ENCODE measurements at regions not wholly inside any gene's neighbourhood (a gene's known extent, or its start where the extent isn't known, plus 50 kb on each side); places are given as distances from the start of the nearest gene placed in this dataset.
"Not testable (repeated sequence)": the region's sequence is repeated elsewhere in the genome, so short reads cannot be mapped to it uniquely, and the experiment has no call there.

- DNase-seq (ENCODE audit: low read depth), result peak; percentile 21
These were observed 146.7 kb downstream of the HLX start for GRCh38 chr1:221025956-221026355.

DNA sequence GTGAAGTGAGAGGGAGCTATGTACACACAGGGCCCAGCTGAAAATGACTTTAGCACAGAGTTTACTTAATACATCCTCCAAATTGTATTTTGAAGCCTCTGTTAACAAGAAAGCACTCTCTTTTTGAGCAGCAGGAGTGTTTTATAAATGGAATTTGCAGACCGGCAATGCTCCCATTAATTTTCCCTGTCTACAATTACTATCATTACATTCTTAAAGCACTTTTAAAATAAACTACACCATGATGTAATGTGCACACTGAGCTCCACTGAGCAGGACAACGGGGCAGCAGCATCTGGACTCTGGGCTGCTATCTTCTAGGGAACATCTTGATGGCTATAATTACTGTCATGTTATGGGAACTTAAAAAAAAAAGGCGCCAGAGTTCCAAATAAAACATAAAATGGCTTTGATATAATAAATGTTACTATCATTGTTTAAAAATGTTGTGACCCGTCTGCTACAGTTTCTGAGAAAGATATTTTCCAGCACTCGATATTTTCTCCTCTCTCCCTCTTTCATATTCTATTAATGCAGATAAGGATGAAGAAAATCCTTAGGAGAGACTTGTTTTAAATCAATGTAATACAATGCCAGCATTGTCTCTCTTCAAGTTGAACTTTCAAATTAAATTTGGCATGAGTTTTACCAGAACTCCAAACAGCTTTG, 150.9 kb downstream of the HLX start:
- no peak for DNase-seq (ENCODE audit: low read depth)

DNA sequence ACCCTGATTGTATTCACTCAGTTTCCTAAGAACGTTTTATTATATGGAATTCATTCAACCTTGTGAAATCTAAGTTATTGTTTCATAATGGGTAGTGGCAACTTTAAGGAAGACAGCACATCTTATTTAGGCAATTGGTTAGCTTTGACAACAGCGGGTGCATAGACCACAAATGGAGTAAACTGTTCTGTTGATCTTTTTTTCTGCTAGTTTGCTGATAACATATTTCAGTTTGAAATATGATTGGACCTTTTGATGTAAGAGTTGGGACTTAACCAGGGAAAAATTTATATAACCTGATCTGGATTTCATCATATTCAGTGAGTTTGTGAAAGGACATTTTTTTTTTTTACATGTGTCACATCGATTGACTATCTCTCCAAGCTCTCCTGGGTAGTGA, 151.7 kb downstream of the HLX start:
- no peak for DNase-seq (ENCODE audit: low read depth)

DNA sequence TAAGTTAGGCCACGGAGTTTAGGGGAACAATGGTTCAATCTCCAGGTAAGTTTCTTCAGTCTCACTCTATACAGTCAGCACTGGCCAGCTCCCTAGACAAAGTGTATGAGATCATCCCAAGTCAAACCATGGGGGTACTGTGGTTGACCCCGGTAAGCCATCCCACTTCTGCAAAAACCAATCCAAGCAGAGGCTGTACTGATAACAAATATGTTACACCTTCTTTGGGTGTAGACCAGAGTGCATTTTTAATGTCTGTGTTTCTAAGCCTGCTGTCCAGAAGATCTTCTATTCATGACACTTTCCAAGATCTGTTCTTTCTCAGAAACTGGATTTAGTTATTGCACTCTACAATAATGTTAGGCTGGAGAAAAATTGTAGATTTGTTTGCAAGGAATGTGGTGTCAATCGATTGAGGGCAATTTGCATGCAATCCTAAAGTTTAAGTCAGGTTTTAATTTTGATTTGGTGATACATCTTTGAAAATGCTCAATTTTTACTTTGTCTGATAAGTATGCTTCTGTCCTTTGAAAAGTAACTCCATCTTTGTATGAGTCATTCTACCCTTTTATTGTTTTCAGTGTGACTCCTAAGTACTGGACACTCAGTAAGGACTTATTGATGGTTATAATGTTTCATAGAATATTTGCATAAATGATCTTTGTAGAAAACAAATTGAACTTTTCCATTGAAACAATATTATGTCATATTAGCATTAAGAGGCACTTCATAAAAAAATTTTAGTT, 152.4 kb downstream of the HLX start:
- peak; percentile 49 for DNase-seq (ENCODE audit: low read depth)

DNA sequence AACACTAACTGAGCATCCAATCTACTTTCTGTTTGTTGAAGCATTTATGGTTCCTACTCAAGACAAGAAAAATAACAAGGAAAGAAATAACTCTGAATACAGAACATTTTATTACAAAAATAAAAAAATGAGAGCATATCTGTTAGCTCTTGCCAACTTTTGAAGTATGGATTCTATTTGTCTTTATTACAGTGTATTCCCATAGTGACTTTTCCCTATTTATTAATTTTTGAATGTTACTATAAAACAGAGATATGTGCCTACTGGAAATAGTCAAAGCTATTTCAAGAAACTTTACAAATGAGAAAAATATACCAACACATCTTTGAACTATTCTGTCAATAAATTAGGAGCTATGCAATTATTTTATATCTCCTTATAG, 153.0 kb downstream of the HLX start:
- DNase-seq (ENCODE audit: low read depth), result no peak

DNA sequence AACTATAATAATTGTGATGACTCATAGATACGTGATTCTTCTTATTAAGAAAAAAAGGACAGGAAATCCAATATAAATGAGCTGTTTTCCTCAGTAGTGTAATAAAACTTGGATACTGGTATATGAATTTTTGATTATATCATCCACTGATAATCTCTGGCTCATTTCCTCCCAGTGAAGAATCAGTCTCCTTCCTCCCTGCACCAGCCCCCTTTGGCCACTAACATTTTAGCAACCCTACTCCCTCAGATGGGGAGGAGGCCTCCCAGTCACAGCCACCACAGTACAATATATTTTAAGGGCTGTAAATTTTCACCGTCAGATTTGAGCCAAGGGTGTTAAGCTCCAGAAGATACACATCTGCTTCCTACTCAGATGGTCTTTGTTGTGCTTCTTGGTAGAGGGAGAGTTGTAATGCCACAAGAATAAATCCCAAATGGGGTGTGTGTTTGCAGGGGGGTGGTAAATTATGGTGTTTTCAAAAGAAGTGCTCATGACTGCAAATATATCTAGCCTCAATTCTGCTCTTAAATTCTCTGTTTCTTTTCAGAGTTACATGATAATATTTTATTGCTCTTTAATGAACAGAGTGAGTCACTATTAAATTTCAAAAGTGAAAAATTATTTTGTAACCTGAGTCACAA, 153.5 kb downstream of the HLX start:
- DNase-seq (ENCODE audit: low read depth), result peak; percentile 69

DNA sequence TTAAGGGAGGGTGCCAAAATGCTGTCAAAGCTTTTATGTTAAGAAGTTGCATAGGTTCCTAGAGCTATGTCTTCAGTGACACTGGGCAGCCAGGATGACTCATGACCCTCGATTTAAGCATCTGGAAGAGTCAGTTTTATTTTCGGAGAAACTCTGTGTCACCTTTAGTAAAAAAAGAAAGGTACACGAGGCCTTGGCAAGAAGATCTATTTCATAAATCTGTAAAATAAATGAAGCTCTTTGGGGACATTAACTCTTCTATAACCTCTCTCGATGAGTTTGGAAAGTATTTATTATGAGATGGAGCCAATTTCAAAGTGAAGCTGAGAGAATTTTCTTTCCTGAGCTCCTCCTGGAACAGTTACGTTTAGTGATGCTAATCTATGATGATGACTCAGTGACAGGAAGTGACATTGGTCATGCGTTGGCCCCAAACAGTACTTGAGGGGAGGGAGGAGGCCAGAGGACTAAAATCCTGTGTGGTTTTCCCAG, 156.5 kb downstream of the HLX start:
- peak; percentile 96 for DNase-seq (ENCODE audit: low read depth)

DNA sequence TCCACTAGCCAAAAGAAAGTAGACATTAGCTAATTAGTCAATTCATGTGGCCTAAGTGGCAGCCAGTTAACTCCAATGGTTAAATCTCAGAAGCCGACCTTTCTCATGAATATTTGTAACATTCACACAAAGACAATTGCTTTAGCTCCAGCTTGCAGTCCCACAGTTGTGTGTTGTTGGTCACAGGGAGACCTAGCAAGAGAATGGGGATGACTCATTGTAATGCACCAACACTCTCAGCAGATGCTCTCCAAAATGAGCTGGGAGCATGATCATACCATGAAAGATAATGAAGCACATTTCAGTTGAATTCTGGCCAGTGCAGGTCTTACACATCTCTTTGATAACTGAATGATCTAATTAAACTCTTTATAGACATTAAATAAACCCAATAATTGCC, 160.4 kb downstream of the HLX start:
- DNase-seq (ENCODE audit: low read depth), result peak; percentile 76

GRCh38 chr1:221040101-221040500, 160.9 kb downstream of the HLX start:
- DNase-seq (ENCODE audit: low read depth), result no peak

- DNase-seq (ENCODE audit: low read depth), result no peak
These were observed 161.5 kb downstream of the HLX start for GRCh38 chr1:221040691-221041285.

- no peak for DNase-seq (ENCODE audit: low read depth)
These were observed 165.3 kb downstream of the HLX start for GRCh38 chr1:221044538-221044937.

DNA sequence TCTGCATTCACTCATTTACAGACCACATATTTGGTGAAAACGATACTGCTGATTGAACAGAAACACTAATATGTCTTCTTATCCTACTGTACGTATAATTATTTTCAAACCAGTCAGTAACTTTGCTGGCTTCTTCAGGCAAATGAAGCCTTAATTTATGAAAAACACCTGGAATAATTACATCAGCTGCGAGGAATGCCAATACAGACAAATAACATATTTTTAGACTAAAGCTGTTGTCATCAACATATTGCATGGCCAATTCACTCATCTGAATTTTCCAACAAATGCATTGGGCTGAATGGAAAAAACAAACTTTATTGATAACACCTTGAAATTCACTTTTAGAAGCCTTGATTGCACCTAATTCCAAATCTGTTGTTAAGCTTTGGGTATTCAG, 165.9 kb downstream of the HLX start:
- no peak for DNase-seq (ENCODE audit: low read depth)

DNA sequence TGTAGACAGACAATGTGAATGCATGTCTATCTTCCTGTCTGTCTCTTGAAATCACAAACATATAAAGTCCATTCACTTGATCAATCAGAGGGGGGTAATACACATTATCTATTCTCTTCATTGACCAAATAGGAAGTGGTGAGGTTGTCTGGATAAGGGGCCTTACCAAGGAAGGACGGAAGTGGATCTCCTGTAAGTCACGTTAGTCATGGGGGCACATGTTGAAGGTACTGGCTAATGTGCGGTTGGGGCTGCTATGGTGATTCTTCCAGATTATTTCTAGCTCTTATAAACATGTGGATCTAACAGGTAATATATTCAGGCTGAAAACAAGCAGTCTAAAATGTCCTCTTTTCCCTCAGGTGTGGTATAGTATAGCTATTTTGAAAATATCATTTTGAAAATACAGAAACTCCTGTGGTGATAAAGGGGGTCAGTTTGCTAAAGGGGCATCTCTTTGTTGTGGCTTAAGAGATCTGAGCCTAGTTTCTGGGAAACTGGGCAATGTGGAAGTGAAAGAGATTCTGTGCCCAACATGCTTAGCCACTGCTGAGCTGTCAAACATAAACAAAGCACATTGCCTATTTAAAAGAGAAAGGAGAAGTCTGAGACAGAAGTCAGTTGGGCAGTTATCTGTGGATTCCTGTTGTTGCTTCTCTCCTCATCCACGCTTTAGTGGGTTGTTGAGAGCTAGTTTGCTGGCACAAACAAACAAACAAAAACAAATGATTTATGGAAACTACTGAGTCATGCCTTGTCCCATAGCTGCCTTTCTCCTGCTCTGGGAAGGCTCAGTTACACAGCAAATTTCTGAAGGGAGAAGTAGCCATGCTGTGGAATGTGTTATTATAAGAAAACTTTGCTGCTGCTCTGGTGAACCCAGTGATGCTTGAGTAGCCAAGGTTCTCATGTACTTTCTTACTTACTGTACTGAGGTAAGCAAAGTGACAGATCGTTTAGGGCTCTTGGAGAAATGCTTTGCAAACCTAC, 166.9 kb downstream of the HLX start:
- peak; percentile 34 for DNase-seq (ENCODE audit: low read depth)

DNA sequence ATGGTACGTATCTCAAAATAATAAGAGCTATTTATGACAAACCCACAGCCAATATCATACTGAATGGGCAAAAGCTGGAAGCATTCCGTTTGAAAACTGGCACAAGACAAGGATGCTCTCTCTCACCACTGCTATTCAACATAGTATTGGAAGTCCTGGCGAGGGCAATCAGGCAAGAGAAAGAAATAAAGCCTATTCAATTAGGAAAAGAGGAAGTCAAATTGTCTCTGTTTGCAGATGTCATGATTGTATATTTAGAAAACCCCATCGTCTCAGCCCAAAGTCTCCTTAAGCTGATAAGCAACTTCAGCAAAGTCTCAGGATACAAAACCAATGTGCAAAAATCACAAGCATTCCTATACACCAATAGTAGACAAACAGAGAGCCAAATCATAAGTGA, 172.1 kb downstream of the HLX start:
- DNase-seq (ENCODE audit: low read depth), result not testable (repeated sequence)

GRCh38 chr1:221053889-221054288, 174.6 kb downstream of the HLX start:
- DNase-seq (ENCODE audit: low read depth), result no peak

- DNase-seq (ENCODE audit: low read depth), result no peak
These were observed 180.3 kb downstream of the HLX start for GRCh38 chr1:221059506-221059905.

GRCh38 chr1:221063651-221064050, 184.4 kb downstream of the HLX start:
- no peak for DNase-seq (ENCODE audit: low read depth)

DNA sequence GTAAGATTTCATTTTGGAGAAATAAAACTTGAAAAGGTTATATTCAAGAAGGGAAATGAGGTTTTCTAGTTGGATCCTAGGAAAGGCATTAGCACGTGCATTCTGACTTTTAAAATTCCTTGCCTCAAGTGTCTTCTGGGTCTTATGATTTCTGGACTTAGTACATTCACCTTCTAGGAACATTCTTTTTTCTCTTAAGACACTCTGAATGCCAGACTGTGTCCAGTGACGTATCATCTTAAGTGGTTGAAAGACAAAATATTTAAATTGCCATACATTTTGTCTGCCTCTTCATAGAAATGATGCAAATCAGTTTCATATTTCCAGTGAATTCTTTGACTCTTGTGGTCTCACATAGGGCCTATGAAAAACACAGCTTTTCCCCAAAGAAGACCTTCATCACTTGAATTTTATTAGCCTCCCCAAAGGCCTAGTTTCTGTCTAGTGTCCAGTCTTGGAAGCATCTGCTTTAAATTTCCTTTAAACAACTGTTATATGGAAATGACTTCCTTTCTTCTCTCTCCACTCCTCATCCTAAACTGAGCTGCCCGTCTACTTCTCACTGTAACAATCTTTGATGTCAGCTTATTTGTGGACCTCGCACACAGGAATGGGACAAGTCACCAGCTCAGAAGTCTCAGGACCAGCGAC, 187.2 kb downstream of the HLX start:
- no peak for DNase-seq (ENCODE audit: low read depth)

- no peak for DNase-seq (ENCODE audit: low read depth)
These were observed 188.5 kb downstream of the HLX start for GRCh38 chr1:221067721-221068120.

DNA sequence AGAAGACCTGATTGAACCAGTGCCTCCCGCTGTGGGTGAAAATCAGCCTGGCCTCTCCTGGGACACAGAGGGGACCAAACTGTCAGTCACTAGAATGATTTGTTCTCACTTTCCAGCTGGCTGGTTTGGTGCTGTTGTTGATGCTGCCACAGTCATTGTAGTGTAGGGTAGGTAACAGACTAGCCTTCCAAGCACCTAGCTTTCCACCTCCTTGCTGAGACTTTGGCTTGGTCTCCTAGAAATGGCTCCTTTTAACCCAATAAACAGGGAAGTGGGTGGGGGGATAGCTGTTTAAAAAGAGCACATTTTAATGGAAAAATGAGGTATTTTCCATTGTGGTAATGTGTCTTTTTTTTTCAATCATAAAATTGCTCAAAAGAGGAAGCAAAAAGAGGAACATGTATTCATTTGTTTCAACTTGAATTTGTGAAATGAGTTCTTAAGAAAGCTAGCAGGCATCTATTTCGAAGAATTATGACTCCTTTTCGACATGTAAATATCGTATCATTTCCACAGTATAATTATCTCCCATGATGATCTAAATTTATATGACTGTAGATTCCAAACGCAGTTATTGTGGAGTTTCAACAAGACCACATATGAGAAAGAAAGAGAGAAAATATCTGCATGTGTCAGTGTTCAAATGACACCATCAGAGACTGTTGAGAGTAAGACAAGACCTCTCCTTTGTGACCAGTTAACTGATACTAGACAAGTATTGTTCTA, 190.1 kb downstream of the HLX start:
- DNase-seq (ENCODE audit: low read depth), result no peak
